GM21360 (cell line): ENCODE measurements at regions not wholly inside any gene's neighbourhood (a gene's known extent, or its start where the extent isn't known, plus 50 kb on each side); places are given as distances from the start of the nearest gene placed in this dataset.
"Not testable (repeated sequence)": the region's sequence is repeated elsewhere in the genome, so short reads cannot be mapped to it uniquely, and the experiment has no call there.

Experiments
- ATAC-seq: cut with Tn5 transposase; IDR thresholded peaks from one replicate; pipeline ENCODE4 v1.9.1; 2021; ENCODE audit warnings: mild to moderate bottlenecking, moderate library complexity; ENCODE audit not compliant: unreplicated experiment

DNA sequence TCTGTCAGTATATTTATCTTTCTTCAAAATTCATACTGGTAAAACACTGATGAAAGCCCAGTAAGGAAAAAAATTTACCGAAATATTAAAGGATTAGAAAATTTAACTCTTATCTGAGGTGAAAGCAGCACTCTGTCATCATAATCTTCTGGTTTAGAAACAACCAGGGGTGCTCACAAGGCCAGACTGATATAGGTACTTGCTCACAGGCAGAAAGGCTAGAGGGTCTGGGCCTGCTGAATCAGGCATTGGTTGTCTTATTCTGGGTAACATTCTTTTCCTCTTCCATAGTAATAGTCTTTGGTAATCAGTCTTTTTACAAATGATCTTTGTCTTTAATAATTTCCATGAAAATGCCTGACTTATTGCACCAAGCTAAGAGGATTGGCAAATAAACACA lies 221.4 kb upstream of the TFPI start:
- ATAC-seq = no peak

GRCh38 chr2:187782301-187782700 lies 228.1 kb upstream of the TFPI start:
- no peak for ATAC-seq

DNA sequence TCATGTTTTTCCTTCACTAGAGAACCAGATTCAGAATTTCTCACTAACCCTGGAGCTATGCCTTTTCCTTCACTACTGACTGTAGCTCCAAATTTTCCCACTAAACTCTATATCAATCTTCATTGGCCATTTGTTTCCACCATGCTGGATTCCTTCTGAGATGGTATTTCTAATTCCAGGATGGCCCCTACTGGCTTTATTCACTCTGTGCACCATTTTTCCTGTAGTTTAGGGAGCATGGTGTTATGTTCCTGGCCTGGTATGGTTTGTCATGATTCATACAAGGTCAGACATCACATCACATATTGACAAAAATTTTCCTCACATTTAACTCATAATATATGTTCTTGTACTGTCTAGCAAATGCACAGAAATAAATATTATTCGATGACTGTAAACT lies 229.2 kb upstream of the TFPI start:
- no peak for ATAC-seq

DNA sequence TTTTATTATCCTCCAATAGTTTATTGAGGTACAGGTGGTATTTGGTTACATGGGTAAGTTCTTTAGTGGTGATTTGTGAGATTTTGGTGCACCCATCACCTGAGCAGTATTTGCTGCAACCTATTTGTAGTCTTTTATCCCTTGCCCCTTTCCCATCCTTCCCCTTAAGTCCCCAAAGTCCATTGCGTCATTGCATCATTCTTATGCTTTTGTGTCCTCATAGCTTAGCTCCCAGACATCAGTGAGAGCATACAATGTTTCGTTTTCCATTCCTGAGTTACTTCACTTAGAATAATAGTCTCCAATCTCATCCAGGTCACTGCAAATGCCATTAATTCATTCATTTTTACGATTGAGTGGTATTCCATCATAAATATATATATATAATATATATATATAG lies 229.9 kb upstream of the TFPI start:
- ATAC-seq = not testable (repeated sequence)

GRCh38 chr2:187799601-187800000 lies 245.4 kb upstream of the TFPI start:
- no peak for ATAC-seq

DNA sequence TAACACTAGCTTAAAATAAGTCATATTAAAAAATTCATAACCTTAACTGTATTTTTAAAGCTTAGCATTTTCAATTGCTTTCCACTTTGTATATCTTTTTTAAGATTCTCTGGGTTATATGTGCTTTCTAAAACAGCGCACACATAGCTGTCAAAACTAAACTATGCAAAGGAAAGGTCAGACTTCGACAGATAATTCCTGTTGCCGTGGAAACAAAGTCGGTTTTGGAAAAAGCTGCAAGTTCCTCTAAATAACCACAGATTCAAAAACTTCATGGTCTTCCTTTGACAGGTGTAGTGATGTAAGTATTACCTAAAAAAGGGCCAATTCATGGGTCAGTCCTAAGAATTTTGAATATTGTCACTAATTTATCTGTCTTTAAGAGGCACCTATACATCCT lies 249.6 kb upstream of the TFPI start:
- ATAC-seq = no peak

GRCh38 chr2:187815113-187815512 lies 260.9 kb upstream of the TFPI start:
- no peak for ATAC-seq

- ATAC-seq = no peak
Observed at GRCh38 chr2:187819624-187820023, 265.4 kb upstream of the TFPI start.

DNA sequence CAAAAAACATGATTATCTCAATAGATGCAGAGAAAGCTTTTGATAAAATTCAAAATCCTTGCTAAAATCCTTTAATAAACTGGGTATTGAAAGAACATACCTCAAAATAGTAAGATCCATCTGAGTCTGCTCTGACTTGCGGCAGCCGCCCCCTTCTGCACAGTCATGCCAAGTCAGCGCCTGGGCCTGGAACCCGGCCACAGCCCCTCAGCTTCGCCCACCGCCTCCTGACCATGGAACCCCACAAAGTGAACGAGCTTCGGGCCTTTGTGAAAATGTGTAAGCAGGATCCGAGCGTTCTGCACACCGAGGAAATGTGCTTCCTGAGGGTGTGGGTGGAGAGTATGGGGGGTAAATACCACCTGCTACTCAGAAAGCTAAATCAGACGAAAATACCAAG lies 270.9 kb upstream of the TFPI start:
- ATAC-seq = no peak

- ATAC-seq = no peak
Observed at GRCh38 chr2:187826023-187826422, 271.8 kb upstream of the TFPI start.

GRCh38 chr2:187834787-187835186 lies 280.6 kb upstream of the TFPI start:
- ATAC-seq = no peak

GRCh38 chr2:187838690-187839089 lies 284.5 kb upstream of the TFPI start:
- ATAC-seq = no peak

DNA sequence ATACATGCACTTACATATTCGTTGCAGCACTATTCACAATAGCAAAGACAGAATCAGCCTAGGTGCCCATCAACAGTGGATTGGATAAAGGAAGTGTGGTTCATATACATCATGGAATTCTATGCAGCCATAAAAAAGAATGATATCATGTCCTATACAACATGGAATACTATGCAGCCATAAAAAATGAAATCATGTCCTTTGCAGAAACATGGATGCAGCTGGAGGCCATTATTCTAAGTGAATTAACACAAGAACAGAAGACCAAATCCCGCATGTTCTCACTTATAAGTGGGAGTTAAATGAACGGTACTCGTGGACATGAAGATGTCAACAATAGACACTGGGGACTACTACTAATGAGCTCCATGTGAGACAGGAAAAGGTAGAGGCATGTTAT lies 288.1 kb upstream of the TFPI start:
- no peak for ATAC-seq

DNA sequence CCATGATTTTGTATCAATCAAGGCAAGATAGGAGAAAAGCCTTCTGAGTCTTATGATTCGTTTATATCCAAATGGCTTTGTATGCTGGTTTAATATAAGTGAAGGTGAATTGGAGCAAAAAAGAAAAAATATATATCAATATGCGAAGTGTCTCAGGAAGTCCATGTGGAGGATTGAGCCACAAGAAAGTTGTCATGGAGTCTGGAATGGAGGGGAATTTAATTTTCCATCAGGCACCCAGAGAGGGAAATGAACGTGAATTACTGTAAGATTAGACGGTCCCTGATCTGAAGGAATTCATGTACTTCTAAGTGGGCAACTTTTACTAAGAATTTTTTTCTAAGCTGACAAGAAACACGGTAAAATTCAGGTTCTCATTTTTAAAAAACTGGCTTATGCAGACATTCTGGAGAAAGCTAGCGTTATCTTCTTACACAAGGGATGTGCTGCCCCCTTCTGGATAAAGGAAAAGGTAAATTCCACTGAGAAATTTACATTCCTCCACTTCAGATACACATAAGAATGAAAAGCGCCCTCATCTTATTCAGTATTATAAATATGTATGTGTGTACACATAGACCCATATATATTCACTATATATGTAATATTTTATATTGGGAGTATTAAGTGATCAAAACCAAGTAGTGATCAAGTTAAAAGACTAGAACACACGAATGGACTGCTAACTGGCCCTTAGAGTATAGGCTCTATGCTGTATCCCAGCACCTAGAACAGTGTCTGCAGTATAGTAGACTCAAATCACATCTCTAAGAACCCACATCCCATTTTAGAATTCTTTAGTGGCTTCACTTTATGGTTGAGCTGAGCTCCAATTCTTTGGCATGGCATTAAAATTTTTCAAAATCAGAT lies 289.0 kb upstream of the TFPI start:
- ATAC-seq = peak; percentile 92

DNA sequence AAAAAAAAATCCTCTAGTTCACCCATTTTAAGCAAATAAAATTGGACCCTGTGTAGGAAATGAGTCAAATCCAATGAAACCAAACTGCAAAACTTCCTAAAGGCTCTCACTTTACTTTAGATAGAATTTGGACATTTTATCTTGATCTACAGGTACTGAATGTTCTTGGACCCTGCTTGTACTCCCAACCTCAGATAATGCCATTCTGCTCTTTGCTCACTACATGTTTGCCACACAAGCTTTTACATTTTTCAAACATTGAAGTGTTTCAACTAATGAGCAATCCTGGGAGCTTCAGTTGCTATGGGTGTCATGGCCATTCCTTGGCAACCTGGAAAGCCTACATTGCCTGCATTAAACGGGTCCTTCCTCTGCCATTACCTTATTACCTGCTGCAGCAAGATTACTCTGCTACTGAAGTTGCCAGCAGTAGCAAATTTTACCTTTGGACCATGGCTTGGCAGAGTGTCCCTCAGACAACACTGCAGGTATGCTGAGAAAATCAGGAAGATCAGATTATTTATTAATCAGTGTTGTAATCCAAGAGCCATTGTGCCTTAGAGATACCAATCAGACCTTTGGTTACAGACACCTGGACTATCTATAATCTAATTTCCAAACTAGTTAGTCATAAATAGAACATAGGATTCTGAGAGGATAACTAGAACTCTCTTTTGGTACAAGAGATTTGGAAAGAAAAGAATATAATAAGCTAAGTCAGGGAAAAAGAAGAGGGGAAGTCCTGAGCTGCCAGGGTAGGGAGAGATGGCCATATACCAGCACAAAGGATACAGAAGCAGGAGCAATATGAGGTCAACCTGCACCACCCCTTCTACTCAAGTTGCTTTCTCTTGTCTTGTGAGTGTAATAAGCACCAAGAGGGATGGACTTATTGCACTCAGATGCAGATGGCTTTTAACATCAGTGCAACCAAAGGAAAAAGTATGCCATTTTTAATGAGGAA lies 293.3 kb upstream of the TFPI start:
- ATAC-seq = no peak

GRCh38 chr2:187851955-187852561 lies 297.8 kb upstream of the TFPI start:
- no peak for ATAC-seq

DNA sequence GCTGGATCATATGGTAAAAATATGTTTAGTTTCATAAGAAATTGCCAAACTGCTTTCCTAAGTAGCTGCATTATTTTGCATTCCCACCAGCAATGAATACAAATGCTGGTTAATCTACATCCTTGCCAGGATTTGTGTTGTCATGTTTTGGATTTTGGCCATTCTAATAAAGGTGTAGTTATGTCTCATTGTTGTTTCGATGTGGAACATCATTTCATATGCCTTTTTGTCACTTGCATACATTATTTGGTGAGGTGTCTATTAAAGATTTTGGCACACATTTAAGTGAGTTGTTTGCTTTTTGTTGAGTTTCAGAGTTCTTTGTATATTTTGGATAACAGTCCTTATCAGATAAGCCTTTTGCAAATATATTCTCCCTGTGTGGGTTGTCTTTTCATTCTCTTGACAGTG lies 299.2 kb upstream of the TFPI start:
- no peak for ATAC-seq

DNA sequence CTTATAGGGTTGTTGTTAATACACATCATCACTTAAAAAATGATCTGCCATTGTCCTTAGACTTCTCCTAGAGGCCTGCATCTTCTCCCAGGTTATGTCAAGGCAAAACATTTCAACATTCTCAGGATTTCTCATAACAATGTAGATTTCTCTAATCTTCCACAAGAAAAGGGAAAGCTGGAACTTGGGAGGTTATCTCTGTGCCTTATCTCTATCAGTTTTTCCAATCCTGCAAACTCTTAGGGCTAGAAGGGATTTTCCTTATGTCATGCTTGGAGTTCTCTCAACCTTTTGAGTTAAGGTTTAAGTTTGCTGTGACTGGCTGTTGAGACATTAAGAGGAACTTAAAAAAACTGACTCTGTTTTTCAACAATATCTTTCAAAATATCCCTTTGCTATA lies 300.6 kb upstream of the TFPI start:
- no peak for ATAC-seq

DNA sequence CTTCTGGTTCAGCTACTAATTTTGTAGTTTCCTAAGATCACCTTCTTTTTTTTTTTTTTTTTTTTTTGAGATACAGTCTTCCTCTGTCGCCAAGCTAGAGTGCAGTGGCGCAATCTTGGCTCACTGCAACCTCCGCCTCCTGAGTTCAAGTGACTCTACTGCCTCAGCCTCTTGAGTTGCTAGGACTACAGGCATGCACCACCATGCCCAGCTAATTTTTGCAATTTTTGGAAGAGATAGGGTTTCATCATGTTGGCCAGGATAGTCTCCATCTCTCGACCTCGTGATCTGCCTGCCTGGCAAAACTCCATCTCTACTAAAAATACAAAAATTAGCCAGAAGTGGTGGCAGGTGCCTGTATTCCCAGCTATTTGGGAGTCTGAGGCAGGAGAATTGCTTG lies 301.5 kb upstream of the TFPI start:
- no peak for ATAC-seq

DNA sequence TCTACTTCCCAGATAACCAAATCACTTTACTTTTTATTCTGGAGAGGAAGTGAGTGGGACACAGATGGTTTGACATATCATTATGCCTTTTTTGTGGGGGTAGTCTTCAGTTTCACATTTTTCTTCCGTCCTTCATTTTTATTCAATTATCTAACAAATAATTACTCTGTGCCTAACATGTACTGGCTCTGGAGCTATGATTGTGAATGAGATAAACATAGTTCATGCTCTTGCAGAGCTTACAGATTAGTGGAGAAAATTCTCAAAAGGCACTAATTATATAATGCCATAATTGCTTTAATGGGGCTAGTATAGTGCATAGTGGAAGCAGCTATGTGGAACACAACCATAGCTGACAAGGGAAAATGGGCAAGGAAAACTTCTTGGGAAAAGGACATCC lies 303.6 kb upstream of the TFPI start:
- ATAC-seq = no peak

DNA sequence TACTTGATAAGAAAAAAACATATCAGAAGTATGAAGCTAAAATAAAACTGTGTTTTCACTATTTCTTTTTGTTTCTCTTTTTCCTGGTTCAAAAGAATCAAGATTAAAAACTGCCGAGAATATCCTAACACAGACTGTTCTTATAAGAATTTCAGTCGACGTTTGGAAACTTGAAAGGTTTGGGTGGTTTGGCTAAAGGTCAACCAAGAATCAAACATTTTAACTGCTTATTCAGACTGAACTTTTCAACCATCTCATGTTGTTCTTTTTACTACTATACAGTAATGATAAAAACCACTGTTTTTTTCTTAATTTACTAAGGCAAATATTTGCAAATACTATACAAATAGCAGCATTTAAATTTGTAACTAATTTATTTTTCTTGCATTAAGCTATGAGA lies 308.5 kb upstream of the TFPI start:
- no peak for ATAC-seq
